Nephron (organoid): ENCODE measurements at regions not wholly inside any gene's neighbourhood (a gene's known extent, or its start where the extent isn't known, plus 50 kb on each side); places are given as distances from the start of the nearest gene placed in this dataset.

Experiments
- H3K27ac Mint-ChIP-seq, 3 experiments: 2 replicates each; pipeline ENCODE4 v1.8.0; 2020; ENCODE audit warnings: mixed read lengths in 3 of 3, mild to moderate bottlenecking in 2 of 3, moderate library complexity in 1 of 3
- H3K27me3 Mint-ChIP-seq: 2 replicates; pipeline ENCODE4 v1.8.0; 2021; ENCODE audit warnings: low read depth, mild to moderate bottlenecking, moderate library complexity, mixed read lengths
- H3K36me3 Mint-ChIP-seq: 2 replicates; pipeline ENCODE4 v1.8.0; 2020; ENCODE audit warnings: low read depth, mixed read lengths
- H3K4me1 Mint-ChIP-seq: 2 replicates; pipeline ENCODE4 v1.8.0; 2020; ENCODE audit warnings: mixed read lengths
- H3K4me3 Mint-ChIP-seq, 3 experiments: 2 replicates each; pipeline ENCODE4 v1.8.0; 2020; ENCODE audit warnings: mild to moderate bottlenecking in 3 of 3, mixed read lengths in 3 of 3, moderate library complexity in 2 of 3
- H3K9me3 Mint-ChIP-seq: 2 replicates; pipeline ENCODE4 v1.8.0; 2020; ENCODE audit warnings: mixed read lengths
- TF ChIP-seq, protein P1 (sequence below), 3 experiments: fragments of 200-600 bp; sonication (generic); IDR thresholded peaks; one replicate each; pipeline ENCODE4 v1.5.0; 2021; ENCODE audit warnings: antibody characterized with exemption in 3 of 3; ENCODE audit not compliant: unreplicated experiment in 3 of 3

DNA sequence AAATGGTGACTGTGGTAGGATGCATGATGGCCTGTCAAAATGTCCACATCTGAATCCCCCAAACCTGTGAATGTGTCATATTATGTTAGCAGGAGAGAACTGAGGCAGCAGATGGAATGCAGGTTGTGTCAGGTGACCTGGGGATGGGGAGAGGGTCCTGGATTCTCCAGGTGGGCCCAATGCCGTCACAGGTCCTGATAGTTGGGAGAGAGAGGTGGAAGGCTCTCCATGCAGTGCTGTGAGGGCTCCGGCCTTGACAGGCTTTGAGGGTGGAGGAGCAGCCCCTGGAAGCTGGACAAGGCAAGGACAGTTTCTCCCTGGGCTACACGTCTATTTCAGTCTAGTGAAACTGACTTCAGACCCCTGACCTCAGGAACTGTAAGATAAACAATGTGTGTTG lies 330.9 kb upstream of the ZNF32 start:
- H3K27me3 Mint-ChIP-seq: no peaks in the 10 kb centered on the region
- no peaks in the 10 kb centered on the region for H3K9me3 Mint-ChIP-seq
- no peak overlapping the region for H3K27ac Mint-ChIP-seq
- TF ChIP-seq, protein P1, sequence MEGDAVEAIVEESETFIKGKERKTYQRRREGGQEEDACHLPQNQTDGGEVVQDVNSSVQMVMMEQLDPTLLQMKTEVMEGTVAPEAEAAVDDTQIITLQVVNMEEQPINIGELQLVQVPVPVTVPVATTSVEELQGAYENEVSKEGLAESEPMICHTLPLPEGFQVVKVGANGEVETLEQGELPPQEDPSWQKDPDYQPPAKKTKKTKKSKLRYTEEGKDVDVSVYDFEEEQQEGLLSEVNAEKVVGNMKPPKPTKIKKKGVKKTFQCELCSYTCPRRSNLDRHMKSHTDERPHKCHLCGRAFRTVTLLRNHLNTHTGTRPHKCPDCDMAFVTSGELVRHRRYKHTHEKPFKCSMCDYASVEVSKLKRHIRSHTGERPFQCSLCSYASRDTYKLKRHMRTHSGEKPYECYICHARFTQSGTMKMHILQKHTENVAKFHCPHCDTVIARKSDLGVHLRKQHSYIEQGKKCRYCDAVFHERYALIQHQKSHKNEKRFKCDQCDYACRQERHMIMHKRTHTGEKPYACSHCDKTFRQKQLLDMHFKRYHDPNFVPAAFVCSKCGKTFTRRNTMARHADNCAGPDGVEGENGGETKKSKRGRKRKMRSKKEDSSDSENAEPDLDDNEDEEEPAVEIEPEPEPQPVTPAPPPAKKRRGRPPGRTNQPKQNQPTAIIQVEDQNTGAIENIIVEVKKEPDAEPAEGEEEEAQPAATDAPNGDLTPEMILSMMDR (IDR thresholded peaks at IDR 0.05; ENCODE audit: unreplicated experiment in 3 of 3): no peak
- H3K4me1 Mint-ChIP-seq: peaks cover 10% of the 10 kb centered on the region
- no peak overlapping the region for H3K4me3 Mint-ChIP-seq
- H3K36me3 Mint-ChIP-seq: no peaks in the 10 kb centered on the region

DNA sequence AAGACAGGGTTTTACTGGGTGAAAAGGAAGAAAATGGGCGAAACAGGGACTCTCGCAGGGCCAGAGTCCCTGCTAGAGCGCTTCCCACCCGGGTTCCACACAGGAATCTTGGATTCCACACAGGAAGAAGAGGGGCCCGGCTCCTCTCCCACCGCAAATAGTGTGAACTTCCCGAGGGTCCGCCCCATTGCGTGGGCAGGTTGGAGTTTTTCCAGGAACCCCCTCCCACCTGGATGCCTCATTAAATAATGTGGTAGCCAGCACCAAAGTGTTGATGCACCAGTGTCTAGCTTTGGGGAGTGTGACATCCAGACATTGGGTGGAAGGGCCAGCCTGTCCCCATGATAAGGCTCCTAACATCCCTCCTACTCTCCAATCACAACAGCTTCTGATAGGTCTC lies 330.3 kb upstream of the ZNF32 start:
- TF ChIP-seq, protein P1 (IDR thresholded peaks at IDR 0.05; ENCODE audit: unreplicated experiment in 3 of 3): no peak
- Mint-ChIP-seq H3K4me3 (no peak overlapping the region), H3K36me3 (no peaks in the 10 kb centered on the region), H3K9me3 (no peaks in the 10 kb centered on the region), H3K27me3 (no peaks in the 10 kb centered on the region), H3K4me1 (peaks cover 10% of the 10 kb centered on the region), H3K27ac (no peak overlapping the region)

DNA sequence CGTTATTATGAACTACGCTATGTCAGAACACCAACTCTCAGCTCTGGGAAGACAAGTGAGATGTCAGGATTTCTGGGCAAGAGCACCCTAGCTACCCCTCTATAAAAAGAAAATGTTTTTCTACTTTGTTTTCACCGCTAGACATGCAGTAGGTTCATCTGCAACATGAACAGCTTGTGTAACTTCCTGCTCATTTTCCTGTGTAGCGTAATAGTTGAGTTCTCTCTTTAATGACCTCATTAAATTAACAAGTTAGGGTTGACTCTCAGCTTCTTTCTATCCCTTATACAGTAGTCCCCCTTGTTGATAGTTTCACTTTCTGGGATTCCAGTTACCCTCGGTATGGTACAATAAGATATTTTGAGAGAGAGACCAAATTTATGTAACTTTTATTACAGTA lies 329.4 kb upstream of the ZNF32 start:
- TF ChIP-seq, protein P1 (IDR thresholded peaks at IDR 0.05; ENCODE audit: unreplicated experiment in 3 of 3): no peak
- Mint-ChIP-seq H3K27me3 (no peaks in the 10 kb centered on the region), H3K4me3 (no peak overlapping the region), H3K4me1 (peaks cover 10% of the 10 kb centered on the region), H3K27ac (peak overlapping the region in 1 of 3 experiments; percentile 33), H3K9me3 (no peaks in the 10 kb centered on the region), H3K36me3 (no peaks in the 10 kb centered on the region)

DNA sequence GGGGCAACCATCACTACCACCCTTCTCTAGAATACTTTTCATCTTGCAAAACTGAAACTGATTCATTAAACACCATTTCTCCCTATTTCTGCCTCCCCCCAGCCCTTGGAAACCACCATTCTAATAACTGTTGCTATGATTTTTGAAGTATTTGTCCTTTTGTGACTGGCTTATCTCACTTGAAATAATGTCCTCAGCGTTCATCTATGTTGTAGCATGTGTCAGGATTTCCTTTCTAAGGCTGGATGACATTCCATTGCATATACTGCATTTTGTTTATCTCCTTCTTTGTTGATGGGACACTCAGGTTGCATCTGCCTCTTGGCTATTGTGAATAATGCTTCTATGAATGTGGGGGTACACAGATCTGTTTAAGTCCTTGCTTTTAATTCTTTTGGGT lies 327.6 kb upstream of the ZNF32 start:
- TF ChIP-seq, protein P1 (IDR thresholded peaks at IDR 0.05; ENCODE audit: unreplicated experiment in 3 of 3): no peak
- H3K27me3 Mint-ChIP-seq: peaks cover 5% of the 10 kb centered on the region
- no peak overlapping the region for H3K27ac Mint-ChIP-seq
- no peak overlapping the region for H3K4me3 Mint-ChIP-seq
- H3K4me1 Mint-ChIP-seq: peaks cover 10% of the 10 kb centered on the region
- no peaks in the 10 kb centered on the region for H3K9me3 Mint-ChIP-seq
- H3K36me3 Mint-ChIP-seq: no peaks in the 10 kb centered on the region

DNA sequence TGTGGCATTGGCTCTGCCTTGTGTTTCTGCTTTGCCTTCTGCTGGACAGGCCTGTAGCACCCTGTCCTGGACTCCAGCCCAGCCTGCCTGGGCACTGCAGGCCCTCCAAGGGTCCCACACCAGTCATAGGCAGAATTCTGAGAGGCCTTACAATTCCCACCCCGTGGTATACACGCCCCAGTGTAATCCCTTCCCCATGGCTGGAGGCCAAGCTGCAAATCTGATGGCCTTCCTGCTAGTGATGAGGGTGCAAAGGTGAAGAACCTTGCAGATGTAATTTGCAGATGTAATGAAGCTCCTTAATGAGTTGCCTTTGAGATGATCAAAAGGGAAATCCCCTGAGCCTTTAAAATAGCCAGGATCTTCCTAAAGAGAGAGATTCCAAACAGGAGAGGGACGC lies 325.1 kb upstream of the ZNF32 start:
- H3K36me3 Mint-ChIP-seq: no peaks in the 10 kb centered on the region
- H3K4me1 Mint-ChIP-seq: peaks cover 10% of the 10 kb centered on the region
- H3K27me3 Mint-ChIP-seq: peaks cover 24% of the 10 kb centered on the region
- peak overlapping the region in 1 of 3 experiments; percentile 13 for H3K27ac Mint-ChIP-seq
- H3K4me3 Mint-ChIP-seq: no peak overlapping the region
- TF ChIP-seq, protein P1 (IDR thresholded peaks at IDR 0.05; ENCODE audit: unreplicated experiment in 3 of 3): no peak
- H3K9me3 Mint-ChIP-seq: no peaks in the 10 kb centered on the region

DNA sequence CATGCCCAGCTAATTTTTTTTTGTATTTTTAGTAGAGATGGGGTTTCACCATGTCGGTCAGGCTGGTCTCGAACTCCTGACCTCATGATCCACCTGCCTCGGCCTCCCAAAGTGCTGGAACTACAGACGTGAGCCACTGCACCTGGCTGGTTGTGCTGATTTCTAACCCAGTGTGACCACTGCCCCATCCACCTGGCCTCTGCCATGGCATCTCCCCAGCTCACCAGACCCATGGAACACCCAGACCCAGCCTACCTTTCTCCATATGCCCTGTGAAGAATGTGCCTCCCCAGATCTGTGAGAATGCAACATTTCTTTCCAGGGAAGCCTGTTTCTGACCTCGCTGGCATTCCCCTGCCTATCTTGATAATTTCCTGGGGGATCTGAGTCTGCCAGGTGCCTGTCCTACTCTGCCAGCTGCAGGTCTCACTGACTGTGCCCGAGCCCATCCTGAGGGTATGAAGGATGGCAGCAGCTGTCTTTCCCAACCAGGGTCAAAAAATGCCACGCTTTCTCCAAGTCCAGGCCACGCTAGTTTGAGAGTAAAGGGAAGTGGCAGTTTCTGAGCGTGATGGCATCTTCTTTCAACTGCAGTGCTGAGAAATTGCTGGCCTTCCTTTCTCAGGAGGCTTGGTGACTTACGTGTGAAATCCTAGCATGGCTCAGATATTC lies 324.4 kb upstream of the ZNF32 start:
- H3K9me3 Mint-ChIP-seq: no peaks in the 10 kb centered on the region

More for the DNA sequence above, 324.4 kb upstream of the ZNF32 start:
- no peak overlapping the region for H3K27ac Mint-ChIP-seq
- no peaks in the 10 kb centered on the region for H3K36me3 Mint-ChIP-seq
- peaks cover 10% of the 10 kb centered on the region for H3K4me1 Mint-ChIP-seq
- H3K4me3 Mint-ChIP-seq: no peak overlapping the region
- peaks cover 31% of the 10 kb centered on the region for H3K27me3 Mint-ChIP-seq
- TF ChIP-seq, protein P1 (IDR thresholded peaks at IDR 0.05; ENCODE audit: unreplicated experiment in 3 of 3): no peak
